ENCODE measurements at regions not wholly inside any gene's neighbourhood (a gene's known extent, or its start where the extent isn't known, plus 50 kb on each side); places are given as distances from the start of the nearest gene placed in this dataset.

DNA sequence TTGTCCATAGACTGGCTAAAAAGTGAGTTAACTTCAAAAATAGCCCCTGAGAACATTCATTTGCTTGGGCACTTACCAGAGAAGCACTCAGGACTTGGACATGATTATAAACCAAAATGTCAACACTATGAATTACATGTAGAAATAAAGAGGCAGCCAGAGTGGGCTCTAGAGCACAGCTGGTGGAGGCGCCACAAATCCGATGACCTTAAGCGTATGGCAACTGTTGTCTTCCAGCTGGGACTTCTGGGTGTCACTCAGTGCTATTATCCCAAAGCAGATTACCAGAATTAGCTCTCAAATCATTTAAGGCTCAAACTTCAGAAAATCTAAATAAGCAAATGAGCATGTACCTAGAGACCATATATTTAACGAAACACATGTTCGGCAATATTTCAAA is 1255.5 kb upstream of the SLC10A2 start:
- TF ChIP-seq, protein P1, sequence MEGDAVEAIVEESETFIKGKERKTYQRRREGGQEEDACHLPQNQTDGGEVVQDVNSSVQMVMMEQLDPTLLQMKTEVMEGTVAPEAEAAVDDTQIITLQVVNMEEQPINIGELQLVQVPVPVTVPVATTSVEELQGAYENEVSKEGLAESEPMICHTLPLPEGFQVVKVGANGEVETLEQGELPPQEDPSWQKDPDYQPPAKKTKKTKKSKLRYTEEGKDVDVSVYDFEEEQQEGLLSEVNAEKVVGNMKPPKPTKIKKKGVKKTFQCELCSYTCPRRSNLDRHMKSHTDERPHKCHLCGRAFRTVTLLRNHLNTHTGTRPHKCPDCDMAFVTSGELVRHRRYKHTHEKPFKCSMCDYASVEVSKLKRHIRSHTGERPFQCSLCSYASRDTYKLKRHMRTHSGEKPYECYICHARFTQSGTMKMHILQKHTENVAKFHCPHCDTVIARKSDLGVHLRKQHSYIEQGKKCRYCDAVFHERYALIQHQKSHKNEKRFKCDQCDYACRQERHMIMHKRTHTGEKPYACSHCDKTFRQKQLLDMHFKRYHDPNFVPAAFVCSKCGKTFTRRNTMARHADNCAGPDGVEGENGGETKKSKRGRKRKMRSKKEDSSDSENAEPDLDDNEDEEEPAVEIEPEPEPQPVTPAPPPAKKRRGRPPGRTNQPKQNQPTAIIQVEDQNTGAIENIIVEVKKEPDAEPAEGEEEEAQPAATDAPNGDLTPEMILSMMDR (IDR thresholded peaks at IDR 0.05 in 2 of 3, conservative IDR thresholded peaks at IDR 0.05 in 1 of 3; ENCODE audit: borderline replicate concordance in 1 of 3, insufficient read depth in 1 of 3, low read depth in 2 of 3, low read length in 2 of 3): no peak
- no peak for TF ChIP-seq TCF7L2 (IDR thresholded peaks at IDR 0.05; ENCODE audit: borderline replicate concordance, extremely low read depth, insufficient read depth, insufficient read length)
- no peak for TF ChIP-seq SRF (IDR thresholded peaks at IDR 0.05; ENCODE audit: low read depth)
- TF ChIP-seq EZH2phosphoT487 (IDR thresholded peaks at IDR 0.05; ENCODE audit: borderline replicate concordance): no peak

All from HCT116 (cell line).